ENCODE measurements at regions not wholly inside any gene's neighbourhood (a gene's known extent, or its start where the extent isn't known, plus 50 kb on each side); places are given as distances from the start of the nearest gene placed in this dataset.
A peak's percentile ranks its signal among the peaks of the same experiment; 100 is the strongest.

DNA sequence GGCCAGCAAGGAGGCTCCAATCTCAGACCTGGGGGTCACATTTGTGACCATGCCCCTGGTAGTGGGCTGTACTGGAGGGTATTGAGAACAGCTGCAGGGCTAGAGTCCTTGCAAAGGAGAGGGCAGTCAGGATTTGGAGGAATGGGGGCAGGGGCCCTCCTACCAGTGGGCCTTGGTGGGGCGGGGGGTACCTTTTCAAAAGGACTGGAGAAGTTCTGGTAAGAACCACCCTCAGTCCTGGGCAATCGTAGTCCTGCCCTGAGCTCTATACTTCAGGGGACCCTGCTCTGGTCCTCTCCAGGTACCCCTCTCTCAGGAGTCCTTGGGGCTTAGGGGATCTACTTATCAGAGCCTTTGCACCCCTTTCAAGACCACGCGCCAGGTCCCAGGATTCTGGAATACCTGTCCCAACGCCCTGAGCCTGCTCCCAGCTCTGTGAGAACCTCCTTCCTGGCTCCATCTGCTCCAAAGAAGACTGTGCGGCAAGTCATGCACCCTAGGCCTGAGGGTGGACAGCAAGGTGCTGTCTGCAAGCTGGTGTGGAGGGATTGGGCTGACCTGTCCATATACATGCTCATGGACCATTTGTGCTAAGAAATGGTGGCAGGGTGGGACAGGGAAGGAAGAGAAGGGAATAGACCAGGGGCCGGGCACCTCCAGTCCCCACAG is 134.1 kb upstream of the EEPD1 start:
- Histone ChIP-seq H3K4me1 (ENCODE audit: control insufficient read depth in 2 of 2, insufficient read depth in 2 of 2, low read length in 2 of 2) (no peaks in the 10 kb centered on the region), H3K9me3 (ENCODE audit: control insufficient read depth in 2 of 2, insufficient read depth in 1 of 2, low read length in 1 of 2) (no peaks in the 10 kb centered on the region), H3K36me3 (ENCODE audit: control insufficient read depth in 2 of 2, insufficient read depth in 2 of 2, low read length in 1 of 2) (no peaks in the 10 kb centered on the region), H3K27ac (ENCODE audit: low read depth in 1 of 2, low read length in 1 of 2) (no peak overlapping the region), H3K4me3 (ENCODE audit: low read length in 2 of 2) (no peak overlapping the region), H3K27me3 (ENCODE audit: control insufficient read depth in 2 of 2, insufficient read depth in 1 of 2, low read length in 1 of 2) (no peaks in the 10 kb centered on the region)
- 97% methylated on average over 7 of the region's 7 CpGs for WGBS
- no peak for DNase-seq (ENCODE audit: low read depth in 6 of 9, low spot score in 9 of 9)

DNA sequence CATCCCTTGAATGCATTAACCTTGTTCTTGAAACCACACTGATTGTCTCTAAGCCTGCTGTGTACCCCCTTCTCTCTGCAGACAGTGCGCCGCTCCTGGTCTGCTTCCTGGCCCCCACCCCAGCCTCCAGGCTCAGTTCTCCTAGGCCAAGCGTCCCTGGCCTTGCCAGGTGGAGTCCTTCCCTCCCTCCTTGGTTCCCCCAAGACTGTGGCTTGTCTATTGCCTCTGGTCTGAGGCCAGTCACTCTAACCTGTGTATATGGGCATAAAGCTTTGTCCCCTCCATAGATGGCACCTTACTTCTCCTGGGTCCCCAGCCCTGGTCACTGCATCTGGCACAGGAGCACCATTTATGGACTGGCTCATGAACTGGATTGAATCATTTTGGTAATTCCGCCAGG is 133.5 kb upstream of the EEPD1 start:
- Histone ChIP-seq H3K27me3 (ENCODE audit: control insufficient read depth in 2 of 2, insufficient read depth in 1 of 2, low read length in 1 of 2) (no peaks in the 10 kb centered on the region), H3K4me3 (ENCODE audit: low read length in 2 of 2) (no peak overlapping the region), H3K27ac (ENCODE audit: low read depth in 1 of 2, low read length in 1 of 2) (no peak overlapping the region), H3K36me3 (ENCODE audit: control insufficient read depth in 2 of 2, insufficient read depth in 2 of 2, low read length in 1 of 2) (no peaks in the 10 kb centered on the region), H3K9me3 (ENCODE audit: control insufficient read depth in 2 of 2, insufficient read depth in 1 of 2, low read length in 1 of 2) (no peaks in the 10 kb centered on the region), H3K4me1 (ENCODE audit: control insufficient read depth in 2 of 2, insufficient read depth in 2 of 2, low read length in 2 of 2) (no peaks in the 10 kb centered on the region)
- DNase-seq (ENCODE audit: low read depth in 6 of 9, low spot score in 9 of 9), result no peak
- WGBS, result 97% methylated on average over 4 of the region's 4 CpGs

DNA sequence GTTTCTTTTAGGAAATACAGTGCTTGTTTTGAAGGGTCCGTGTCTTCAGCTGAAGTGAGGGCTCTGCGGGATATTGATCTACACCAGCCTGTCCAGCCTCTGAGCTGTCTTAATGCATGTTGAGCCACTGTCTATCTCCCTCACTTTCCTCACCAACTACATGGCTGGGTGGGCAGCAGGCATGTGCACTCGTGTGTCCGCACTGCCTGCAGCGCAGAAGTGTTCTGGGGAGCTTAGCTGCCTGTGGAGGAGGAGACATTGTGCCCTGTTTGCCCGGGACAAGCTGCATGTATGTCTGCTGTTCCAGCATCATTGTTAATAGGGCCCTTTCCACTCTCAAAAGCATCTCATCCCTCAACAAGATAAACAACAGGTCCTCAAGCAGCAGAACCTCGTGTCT is 133.1 kb upstream of the EEPD1 start:
- H3K4me1 ChIP-seq (ENCODE audit: control insufficient read depth in 2 of 2, insufficient read depth in 2 of 2, low read length in 2 of 2), result no peaks in the 10 kb centered on the region
- no peak for DNase-seq (ENCODE audit: low read depth in 6 of 9, low spot score in 9 of 9)
- no peaks in the 10 kb centered on the region for H3K9me3 ChIP-seq (ENCODE audit: control insufficient read depth in 2 of 2, insufficient read depth in 1 of 2, low read length in 1 of 2)
- H3K27ac ChIP-seq (ENCODE audit: low read depth in 1 of 2, low read length in 1 of 2), result no peak overlapping the region
- no peaks in the 10 kb centered on the region for H3K36me3 ChIP-seq (ENCODE audit: control insufficient read depth in 2 of 2, insufficient read depth in 2 of 2, low read length in 1 of 2)
- 99% methylated on average over 7 of the region's 7 CpGs for WGBS
- H3K4me3 ChIP-seq (ENCODE audit: low read length in 2 of 2), result no peak overlapping the region
- no peaks in the 10 kb centered on the region for H3K27me3 ChIP-seq (ENCODE audit: control insufficient read depth in 2 of 2, insufficient read depth in 1 of 2, low read length in 1 of 2)

DNA sequence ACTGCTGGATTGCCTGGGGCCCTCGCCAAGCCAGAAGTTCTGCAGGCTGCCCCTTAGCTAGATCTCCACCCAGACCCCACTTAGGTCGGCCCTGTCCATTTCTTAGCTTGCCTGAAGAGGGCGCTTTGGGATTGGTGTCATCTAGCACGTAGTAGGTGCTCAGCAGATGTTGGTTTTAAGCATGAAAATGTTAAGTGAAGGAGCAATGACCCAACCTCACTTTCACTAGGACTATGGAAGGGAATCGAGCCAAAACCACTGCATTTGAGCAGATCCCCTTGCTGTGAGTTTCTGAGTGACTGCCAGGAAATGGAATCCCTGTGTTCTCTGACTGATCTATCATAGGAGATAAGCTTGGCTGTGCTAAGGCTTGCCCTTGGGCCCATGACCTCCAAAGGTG is 131.7 kb upstream of the EEPD1 start:
- no peaks in the 10 kb centered on the region for H3K4me1 ChIP-seq (ENCODE audit: control insufficient read depth in 2 of 2, insufficient read depth in 2 of 2, low read length in 2 of 2)
- H3K27ac ChIP-seq (ENCODE audit: low read depth in 1 of 2, low read length in 1 of 2), result no peak overlapping the region
- DNase-seq (ENCODE audit: low read depth in 6 of 9, low spot score in 9 of 9), result peak in 5 of 9 donors; percentile 3 to 32 (median 11)

DNA sequence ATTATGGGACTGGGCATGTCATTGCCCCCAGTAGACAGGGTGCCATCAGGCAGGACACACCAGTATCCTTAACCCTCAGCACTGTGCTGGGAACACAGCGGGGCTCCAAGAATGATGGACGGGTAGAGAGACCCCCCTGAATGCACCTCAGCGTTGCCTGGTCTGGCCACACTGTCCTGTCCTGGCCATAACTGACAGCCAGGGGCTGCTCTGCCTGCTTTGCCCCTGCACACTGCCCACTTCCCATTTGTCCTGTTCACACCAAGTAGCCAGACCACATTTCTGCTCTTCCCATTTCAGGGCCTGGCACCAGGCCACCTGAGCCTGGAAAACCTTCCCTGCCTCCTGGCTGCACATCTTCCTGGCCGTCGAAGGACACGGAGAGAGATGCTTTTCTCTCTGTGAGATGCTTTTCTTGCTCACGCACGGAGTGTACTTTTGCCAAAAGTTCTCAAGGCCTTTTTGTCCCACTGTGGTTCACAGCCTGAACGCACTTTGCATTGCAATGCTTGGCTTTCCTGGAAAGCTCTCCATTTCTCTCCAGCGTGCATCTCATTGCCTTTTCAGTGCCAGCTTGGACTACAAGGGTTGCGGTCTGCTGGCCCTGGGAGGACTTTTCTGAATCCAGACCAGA is 131.0 kb upstream of the EEPD1 start:
- H3K27me3 ChIP-seq (ENCODE audit: control insufficient read depth in 2 of 2, insufficient read depth in 1 of 2, low read length in 1 of 2), result no peaks in the 10 kb centered on the region
- H3K27ac ChIP-seq (ENCODE audit: low read depth in 1 of 2, low read length in 1 of 2), result no peak overlapping the region
- no peak overlapping the region for H3K4me3 ChIP-seq (ENCODE audit: low read length in 2 of 2)
- H3K4me1 ChIP-seq (ENCODE audit: control insufficient read depth in 2 of 2, insufficient read depth in 2 of 2, low read length in 2 of 2), result no peaks in the 10 kb centered on the region
- no peaks in the 10 kb centered on the region for H3K9me3 ChIP-seq (ENCODE audit: control insufficient read depth in 2 of 2, insufficient read depth in 1 of 2, low read length in 1 of 2)
- H3K36me3 ChIP-seq (ENCODE audit: control insufficient read depth in 2 of 2, insufficient read depth in 2 of 2, low read length in 1 of 2), result no peaks in the 10 kb centered on the region
- DNase-seq (ENCODE audit: low read depth in 6 of 9, low spot score in 9 of 9), result no peak
- WGBS, result 94% methylated on average over 11 of the region's 11 CpGs

More for the DNA sequence above, 131.7 kb upstream of the EEPD1 start:
- no peaks in the 10 kb centered on the region for H3K27me3 ChIP-seq (ENCODE audit: control insufficient read depth in 2 of 2, insufficient read depth in 1 of 2, low read length in 1 of 2)
- H3K36me3 ChIP-seq (ENCODE audit: control insufficient read depth in 2 of 2, insufficient read depth in 2 of 2, low read length in 1 of 2), result no peaks in the 10 kb centered on the region
- H3K4me3 ChIP-seq (ENCODE audit: low read length in 2 of 2), result no peak overlapping the region
- no peaks in the 10 kb centered on the region for H3K9me3 ChIP-seq (ENCODE audit: control insufficient read depth in 2 of 2, insufficient read depth in 1 of 2, low read length in 1 of 2)
- WGBS, result 87% methylated on average over 5 of the region's 5 CpGs

DNA sequence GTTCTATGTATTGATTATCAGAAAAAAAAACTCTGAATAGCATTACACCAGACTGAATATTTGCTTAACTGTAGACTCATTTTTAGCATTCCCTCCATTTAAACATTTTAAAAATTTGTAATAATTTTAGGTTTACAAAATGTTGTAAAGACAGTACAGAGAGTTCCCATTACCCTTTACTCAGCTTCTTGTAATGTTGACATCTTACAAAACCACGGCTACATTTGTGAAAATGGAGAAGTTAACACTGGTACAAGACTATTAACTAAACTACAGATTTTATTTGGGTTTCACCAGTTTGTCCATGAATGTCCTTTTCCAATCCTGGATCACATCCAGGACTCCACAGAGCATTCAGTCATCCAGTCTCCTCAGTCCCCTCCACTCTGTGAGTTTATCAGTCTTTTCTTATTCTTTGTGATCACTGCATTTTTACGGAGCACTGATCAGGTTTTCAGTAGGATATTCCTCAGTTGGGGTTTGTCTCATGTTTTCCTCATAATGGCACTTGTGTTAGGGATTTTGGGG is 130.0 kb upstream of the EEPD1 start:
- no peaks in the 10 kb centered on the region for H3K9me3 ChIP-seq (ENCODE audit: control insufficient read depth in 2 of 2, insufficient read depth in 1 of 2, low read length in 1 of 2)
- H3K4me1 ChIP-seq (ENCODE audit: control insufficient read depth in 2 of 2, insufficient read depth in 2 of 2, low read length in 2 of 2), result no peaks in the 10 kb centered on the region
- WGBS, result 82% methylated on average over 2 of the region's 2 CpGs
- no peak overlapping the region for H3K4me3 ChIP-seq (ENCODE audit: low read length in 2 of 2)
- H3K36me3 ChIP-seq (ENCODE audit: control insufficient read depth in 2 of 2, insufficient read depth in 2 of 2, low read length in 1 of 2), result no peaks in the 10 kb centered on the region
- no peak for DNase-seq (ENCODE audit: low read depth in 6 of 9, low spot score in 9 of 9)
- H3K27ac ChIP-seq (ENCODE audit: low read depth in 1 of 2, low read length in 1 of 2), result no peak overlapping the region
- no peaks in the 10 kb centered on the region for H3K27me3 ChIP-seq (ENCODE audit: control insufficient read depth in 2 of 2, insufficient read depth in 1 of 2, low read length in 1 of 2)

DNA sequence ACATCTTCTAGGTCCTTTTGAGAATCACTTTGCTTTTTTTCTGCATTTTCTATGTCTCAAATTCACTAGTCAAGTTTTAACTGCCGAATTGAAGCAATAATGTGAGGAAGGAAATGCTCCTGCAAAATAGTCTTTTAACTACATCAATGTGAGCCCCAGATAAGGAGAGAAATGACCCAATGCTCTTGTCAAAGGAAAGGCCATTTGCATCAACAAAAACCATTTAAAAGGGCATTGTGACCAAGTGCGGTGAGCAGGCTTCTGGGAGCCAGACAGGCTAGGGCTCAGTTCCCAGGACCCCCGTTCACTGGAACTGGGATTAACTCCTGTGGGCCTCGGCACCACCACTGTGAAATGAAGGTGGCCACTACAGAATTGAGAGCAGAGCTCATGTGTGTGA is 127.9 kb upstream of the EEPD1 start:
- no peak for DNase-seq (ENCODE audit: low read depth in 6 of 9, low spot score in 9 of 9)
- 94% methylated on average over 4 of the region's 4 CpGs for WGBS
- Histone ChIP-seq H3K27ac (ENCODE audit: low read depth in 1 of 2, low read length in 1 of 2) (no peak overlapping the region), H3K36me3 (ENCODE audit: control insufficient read depth in 2 of 2, insufficient read depth in 2 of 2, low read length in 1 of 2) (no peaks in the 10 kb centered on the region), H3K4me3 (ENCODE audit: low read length in 2 of 2) (no peak overlapping the region), H3K27me3 (ENCODE audit: control insufficient read depth in 2 of 2, insufficient read depth in 1 of 2, low read length in 1 of 2) (no peaks in the 10 kb centered on the region), H3K4me1 (ENCODE audit: control insufficient read depth in 2 of 2, insufficient read depth in 2 of 2, low read length in 2 of 2) (no peaks in the 10 kb centered on the region), H3K9me3 (ENCODE audit: control insufficient read depth in 2 of 2, insufficient read depth in 1 of 2, low read length in 1 of 2) (no peaks in the 10 kb centered on the region)

DNA sequence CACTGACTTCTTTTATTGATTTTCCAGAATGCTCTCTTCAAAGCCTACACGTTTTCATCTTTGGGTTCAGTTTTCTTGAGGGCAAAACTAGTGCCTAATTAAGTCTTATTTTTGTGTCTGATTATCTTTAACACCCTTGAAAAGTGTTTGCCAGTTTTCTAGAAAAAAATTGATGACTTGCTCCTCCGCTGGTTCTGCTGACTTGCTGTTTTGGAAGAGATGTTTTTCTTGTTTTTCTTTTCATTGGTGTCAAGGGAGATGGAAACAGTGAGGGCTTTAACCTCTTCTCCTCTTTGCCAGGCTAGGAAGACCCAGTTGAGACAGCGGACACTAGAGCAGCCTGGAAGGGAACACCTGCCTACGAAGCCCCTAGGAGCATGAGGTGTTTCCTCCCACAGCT is 123.7 kb upstream of the EEPD1 start:
- no peaks in the 10 kb centered on the region for H3K4me1 ChIP-seq (ENCODE audit: control insufficient read depth in 2 of 2, insufficient read depth in 2 of 2, low read length in 2 of 2)
- no peaks in the 10 kb centered on the region for H3K9me3 ChIP-seq (ENCODE audit: control insufficient read depth in 2 of 2, insufficient read depth in 1 of 2, low read length in 1 of 2)
- no peak overlapping the region for H3K4me3 ChIP-seq (ENCODE audit: low read length in 2 of 2)
- no peak for DNase-seq (ENCODE audit: low read depth in 6 of 9, low spot score in 9 of 9)
- H3K27me3 ChIP-seq (ENCODE audit: control insufficient read depth in 2 of 2, insufficient read depth in 1 of 2, low read length in 1 of 2), result no peaks in the 10 kb centered on the region
- 69% methylated on average over 4 of the region's 4 CpGs for whole genome bisulfite sequencing
- H3K27ac ChIP-seq (ENCODE audit: low read depth in 1 of 2, low read length in 1 of 2), result no peak overlapping the region
- no peaks in the 10 kb centered on the region for H3K36me3 ChIP-seq (ENCODE audit: control insufficient read depth in 2 of 2, insufficient read depth in 2 of 2, low read length in 1 of 2)

DNA sequence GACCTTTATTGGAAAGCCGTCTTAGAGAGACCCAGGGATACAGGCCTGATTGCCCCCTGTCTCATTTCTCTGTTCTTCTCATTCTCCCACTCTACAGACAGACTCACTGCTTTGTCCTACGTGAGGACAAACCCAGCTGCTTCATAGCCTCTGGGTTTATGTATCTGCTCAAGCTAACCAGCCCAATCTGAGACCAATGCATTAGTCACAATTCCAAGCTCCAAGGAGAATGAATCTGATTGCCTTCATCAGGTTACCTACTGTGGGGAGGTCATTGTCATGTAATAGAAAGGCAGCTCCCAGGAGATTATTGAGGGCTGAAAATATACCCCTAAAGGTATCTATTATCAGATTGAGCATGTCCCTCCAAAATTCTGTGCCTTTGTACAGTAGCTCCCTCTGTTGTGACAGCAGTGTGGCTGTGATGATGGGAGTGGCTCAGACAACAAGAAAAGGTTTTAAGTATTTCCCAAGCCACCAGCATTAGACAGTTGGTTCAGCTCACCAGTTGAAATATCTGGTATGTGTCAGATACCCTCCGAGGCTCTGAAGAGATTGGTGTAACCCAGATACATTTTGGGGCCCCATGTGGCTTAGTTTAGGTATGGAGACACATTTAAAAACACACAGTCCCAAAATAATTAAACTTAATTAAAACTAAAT is 123.1 kb upstream of the EEPD1 start:
- no peaks in the 10 kb centered on the region for H3K4me1 ChIP-seq (ENCODE audit: control insufficient read depth in 2 of 2, insufficient read depth in 2 of 2, low read length in 2 of 2)
- no peaks in the 10 kb centered on the region for H3K27me3 ChIP-seq (ENCODE audit: control insufficient read depth in 2 of 2, insufficient read depth in 1 of 2, low read length in 1 of 2)
- DNase-seq (ENCODE audit: low read depth in 6 of 9, low spot score in 9 of 9), result no peak
- WGBS, result 98% methylated on average over 3 of the region's 3 CpGs
- no peak overlapping the region for H3K4me3 ChIP-seq (ENCODE audit: low read length in 2 of 2)
- no peaks in the 10 kb centered on the region for H3K36me3 ChIP-seq (ENCODE audit: control insufficient read depth in 2 of 2, insufficient read depth in 2 of 2, low read length in 1 of 2)
- H3K27ac ChIP-seq (ENCODE audit: low read depth in 1 of 2, low read length in 1 of 2), result no peak overlapping the region
- H3K9me3 ChIP-seq (ENCODE audit: control insufficient read depth in 2 of 2, insufficient read depth in 1 of 2, low read length in 1 of 2), result no peaks in the 10 kb centered on the region
